ENCODE measurements at regions not wholly inside any gene's neighbourhood (a gene's known extent, or its start where the extent isn't known, plus 50 kb on each side); places are given as distances from the start of the nearest gene placed in this dataset.
"Not testable (repeated sequence)": the region's sequence is repeated elsewhere in the genome, so short reads cannot be mapped to it uniquely, and the experiment has no call there.

GRCh38 chr3:66922058-66922457 is 76.0 kb upstream of the KBTBD8 start:
- no peaks in the 10 kb centered on the region for H3K9me3 ChIP-seq (ENCODE audit: low read depth, low read length)
- H3K9ac ChIP-seq (ENCODE audit: insufficient read length), result no peak overlapping the region
- TF ChIP-seq POLR2AphosphoS5 (IDR thresholded peaks at IDR 0.05; ENCODE audit: borderline replicate concordance, low read depth, low read length), result no peak
- no peak for TF ChIP-seq EZH2 (IDR thresholded peaks at IDR 0.05)
- no peak for TF ChIP-seq FOXP2 (optimal IDR thresholded peaks at IDR 0.05; ENCODE audit: control extremely low read depth, extremely low read length, insufficient read depth)
- no peak overlapping the region for H3K4me3 ChIP-seq
- H3K36me3 ChIP-seq (ENCODE audit: insufficient read depth, low read length), result no peaks in the 10 kb centered on the region
- no peak for DNase-seq (ENCODE audit: low read depth, low spot score)
- H3K27ac ChIP-seq, result no peak overlapping the region

- no peak overlapping the region for H3K9ac ChIP-seq (ENCODE audit: insufficient read length)
- no peak for TF ChIP-seq POLR2AphosphoS5 (IDR thresholded peaks at IDR 0.05; ENCODE audit: borderline replicate concordance, low read depth, low read length)
- no peak for TF ChIP-seq FOXP2 (optimal IDR thresholded peaks at IDR 0.05; ENCODE audit: control extremely low read depth, extremely low read length, insufficient read depth)
- no peak for TF ChIP-seq EZH2 (IDR thresholded peaks at IDR 0.05)
- no peaks in the 10 kb centered on the region for H3K9me3 ChIP-seq (ENCODE audit: low read depth, low read length)
These were observed 74.1 kb upstream of the KBTBD8 start for GRCh38 chr3:66923969-66924368.

GRCh38 chr3:66928252-66928651 is 69.9 kb upstream of the KBTBD8 start:
- Histone ChIP-seq H3K36me3 (ENCODE audit: insufficient read depth, low read length) (no peaks in the 10 kb centered on the region), H3K27ac (no peak overlapping the region), H3K9me3 (ENCODE audit: low read depth, low read length) (no peaks in the 10 kb centered on the region), H3K9ac (ENCODE audit: insufficient read length) (no peak overlapping the region), H3K4me3 (no peak overlapping the region)
- DNase-seq (ENCODE audit: low read depth, low spot score), result no peak
- no peak for TF ChIP-seq POLR2AphosphoS5 (IDR thresholded peaks at IDR 0.05; ENCODE audit: borderline replicate concordance, low read depth, low read length)
- TF ChIP-seq EZH2 (IDR thresholded peaks at IDR 0.05), result no peak
- no peak for TF ChIP-seq FOXP2 (optimal IDR thresholded peaks at IDR 0.05; ENCODE audit: control extremely low read depth, extremely low read length, insufficient read depth)

More at GRCh38 chr3:66923969-66924368, 74.1 kb upstream of the KBTBD8 start:
- Histone ChIP-seq H3K27ac (no peak overlapping the region), H3K4me3 (no peak overlapping the region), H3K36me3 (ENCODE audit: insufficient read depth, low read length) (no peaks in the 10 kb centered on the region)
- no peak for DNase-seq (ENCODE audit: low read depth, low spot score)

- Histone ChIP-seq H3K36me3 (ENCODE audit: insufficient read depth, low read length) (no peaks in the 10 kb centered on the region), H3K4me3 (no peak overlapping the region), H3K9me3 (ENCODE audit: low read depth, low read length) (no peaks in the 10 kb centered on the region), H3K9ac (ENCODE audit: insufficient read length) (no peak overlapping the region), H3K27ac (no peak overlapping the region)
- no peak for DNase-seq (ENCODE audit: low read depth, low spot score)
- TF ChIP-seq POLR2AphosphoS5 (IDR thresholded peaks at IDR 0.05; ENCODE audit: borderline replicate concordance, low read depth, low read length) (no peak), FOXP2 (optimal IDR thresholded peaks at IDR 0.05; ENCODE audit: control extremely low read depth, extremely low read length, insufficient read depth) (no peak), EZH2 (IDR thresholded peaks at IDR 0.05) (no peak)
These were observed 66.8 kb upstream of the KBTBD8 start for GRCh38 chr3:66931291-66931690.

GRCh38 chr3:66931699-66932098 is 66.4 kb upstream of the KBTBD8 start:
- no peak for DNase-seq (ENCODE audit: low read depth, low spot score)
- Histone ChIP-seq H3K27ac (no peak overlapping the region), H3K9ac (ENCODE audit: insufficient read length) (no peak overlapping the region), H3K4me3 (no peak overlapping the region), H3K9me3 (ENCODE audit: low read depth, low read length) (no peaks in the 10 kb centered on the region), H3K36me3 (ENCODE audit: insufficient read depth, low read length) (no peaks in the 10 kb centered on the region)
- no peak for TF ChIP-seq EZH2 (IDR thresholded peaks at IDR 0.05)
- TF ChIP-seq POLR2AphosphoS5 (IDR thresholded peaks at IDR 0.05; ENCODE audit: borderline replicate concordance, low read depth, low read length), result no peak
- TF ChIP-seq FOXP2 (optimal IDR thresholded peaks at IDR 0.05; ENCODE audit: control extremely low read depth, extremely low read length, insufficient read depth), result no peak

GRCh38 chr3:66933233-66933632 is 64.9 kb upstream of the KBTBD8 start:
- no peak overlapping the region for H3K4me3 ChIP-seq
- DNase-seq (ENCODE audit: low read depth, low spot score), result no peak
- no peaks in the 10 kb centered on the region for H3K9me3 ChIP-seq (ENCODE audit: low read depth, low read length)
- H3K27ac ChIP-seq, result no peak overlapping the region
- no peak overlapping the region for H3K9ac ChIP-seq (ENCODE audit: insufficient read length)
- TF ChIP-seq EZH2 (IDR thresholded peaks at IDR 0.05) (no peak), POLR2AphosphoS5 (IDR thresholded peaks at IDR 0.05; ENCODE audit: borderline replicate concordance, low read depth, low read length) (no peak), FOXP2 (optimal IDR thresholded peaks at IDR 0.05; ENCODE audit: control extremely low read depth, extremely low read length, insufficient read depth) (no peak)
- H3K36me3 ChIP-seq (ENCODE audit: insufficient read depth, low read length), result no peaks in the 10 kb centered on the region

GRCh38 chr3:66934041-66934440 is 64.1 kb upstream of the KBTBD8 start:
- no peak overlapping the region for H3K27ac ChIP-seq

GRCh38 chr3:66934725-66935124 is 63.4 kb upstream of the KBTBD8 start:
- TF ChIP-seq POLR2AphosphoS5 (IDR thresholded peaks at IDR 0.05; ENCODE audit: borderline replicate concordance, low read depth, low read length) (no peak), EZH2 (IDR thresholded peaks at IDR 0.05) (no peak), FOXP2 (optimal IDR thresholded peaks at IDR 0.05; ENCODE audit: control extremely low read depth, extremely low read length, insufficient read depth) (no peak)
- Histone ChIP-seq H3K4me3 (no peak overlapping the region), H3K36me3 (ENCODE audit: insufficient read depth, low read length) (no peaks in the 10 kb centered on the region), H3K27ac (no peak overlapping the region), H3K9me3 (ENCODE audit: low read depth, low read length) (no peaks in the 10 kb centered on the region), H3K9ac (ENCODE audit: insufficient read length) (no peak overlapping the region)
- DNase-seq (ENCODE audit: low read depth, low spot score), result no peak

More at GRCh38 chr3:66934041-66934440, 64.1 kb upstream of the KBTBD8 start:
- H3K9ac ChIP-seq (ENCODE audit: insufficient read length), result no peak overlapping the region
- no peaks in the 10 kb centered on the region for H3K36me3 ChIP-seq (ENCODE audit: insufficient read depth, low read length)
- H3K4me3 ChIP-seq, result no peak overlapping the region
- TF ChIP-seq POLR2AphosphoS5 (IDR thresholded peaks at IDR 0.05; ENCODE audit: borderline replicate concordance, low read depth, low read length) (no peak), EZH2 (IDR thresholded peaks at IDR 0.05) (no peak), FOXP2 (optimal IDR thresholded peaks at IDR 0.05; ENCODE audit: control extremely low read depth, extremely low read length, insufficient read depth) (no peak)
- H3K9me3 ChIP-seq (ENCODE audit: low read depth, low read length), result no peaks in the 10 kb centered on the region
- no peak for DNase-seq (ENCODE audit: low read depth, low spot score)

GRCh38 chr3:66937041-66937440 is 61.1 kb upstream of the KBTBD8 start:
- not testable (repeated sequence) for H3K4me3 ChIP-seq; H3K27ac ChIP-seq; H3K36me3 ChIP-seq (ENCODE audit: insufficient read depth, low read length); H3K9me3 ChIP-seq (ENCODE audit: low read depth, low read length); DNase-seq (ENCODE audit: low read depth, low spot score); H3K9ac ChIP-seq (ENCODE audit: insufficient read length)

All from SK-N-MC (cell line).